Sigmoid colon (tissue), 6 donors: ENCODE measurements at regions not wholly inside any gene's neighbourhood (a gene's known extent, or its start where the extent isn't known, plus 50 kb on each side); places are given as distances from the start of the nearest gene placed in this dataset.

Experiments
- DNase-seq: peaks from one replicate; pipeline ENCODE4 v3.0.0-alpha.2; 2019
- H3K27ac ChIP-seq, 4 donors: fragments of 200-600 bp; sonication (generic); one replicate each; pipeline ENCODE4 v1.5.1; 2016 to 2019; ENCODE audit warnings: mild to moderate bottlenecking in 1 of 4
- H3K27me3 ChIP-seq, 3 donors: fragments of 200-600 bp; sonication (generic); one replicate each; pipeline ENCODE4 v1.5.1; 2019; ENCODE audit warnings: mild to moderate bottlenecking in 1 of 3
- H3K36me3 ChIP-seq, 4 donors: fragments of 200-600 bp; sonication (generic); one replicate each; pipeline ENCODE4 v1.5.1; 2016 to 2019
- H3K4me1 ChIP-seq, 4 donors: fragments of 200-600 bp; sonication (generic); one replicate each; pipeline ENCODE4 v1.5.1; 2017 to 2019
- H3K4me3 ChIP-seq, 4 donors: fragments of 200-600 bp; sonication (generic); one replicate each; pipeline ENCODE4 v1.5.1; 2017 to 2019; ENCODE audit warnings: mild to moderate bottlenecking in 2 of 4, moderate library complexity in 1 of 4
- H3K9me3 ChIP-seq, 4 donors: fragments of 200-600 bp in 3 of 4; sonication (generic) in 3 of 4; one replicate each; pipeline versions ENCODE4 v1.5.1 to v1.6.1; 2013 to 2019
- CTCF ChIP-seq, 4 experiments: fragments of 450-650 bp in 3 of 4; fragments of 200-600 bp in 1 of 4; IDR thresholded peaks; one replicate each; pipeline ENCODE4 v1.5.1; 2016 to 2019; ENCODE audit warnings: antibody characterized with exemption in 4 of 4, mild to moderate bottlenecking in 3 of 4, moderate library complexity in 2 of 4
- EP300 ChIP-seq, 4 donors: sonication (generic); formaldehyde crosslinking; IDR thresholded peaks; one replicate each; pipeline ENCODE4 v1.6.1; 2017; ENCODE audit warnings: antibody characterized with exemption in 4 of 4
- POLR2A ChIP-seq, 2 donors: fragments of 450-650 bp; IDR thresholded peaks; one replicate each; pipeline ENCODE4 v1.6.1; 2016; ENCODE audit warnings: antibody characterized with exemption in 2 of 2, mild to moderate bottlenecking in 2 of 2, moderate library complexity in 2 of 2
- POLR2AphosphoS5 ChIP-seq, 4 donors: sonication (generic); formaldehyde crosslinking; IDR thresholded peaks; one replicate each; pipeline ENCODE4 v1.6.1; 2017; ENCODE audit warnings: antibody characterized with exemption in 4 of 4
- WGBS, 2 donors: extraction: QIAGEN DNeasy Blood & Tissue Kit; methylation state at CpG; one replicate each; pipeline ENCODE4 v1.1.7; 2013; 5-methylcytosine and 5-hydroxymethylcytosine counted together
- intact Hi-C: fragments of 100-400 bp; cut with DNase I; formaldehyde crosslinking; loops from one replicate; pipeline ENCODE4 v1.15.1; 2023
- donor health status: healthy with polysubstance abuse.
- donor health status: healthy.

GRCh38 chr1:113280581-113280980 is 109.7 kb upstream of the MAGI3 start:
- intact Hi-C loops = no loop called here
- H3K4me1 ChIP-seq = peaks cover 0 to 21% (median 3%) of the 10 kb centered on the region in 4 donors
- DNase-seq = no peak
- no peak overlapping the region for H3K4me3 ChIP-seq
- H3K27ac ChIP-seq = no peak overlapping the region
- no peak for TF ChIP-seq EP300 (IDR thresholded peaks at IDR 0.05)
- no peak for TF ChIP-seq CTCF (IDR thresholded peaks at IDR 0.05)
- TF ChIP-seq POLR2A (IDR thresholded peaks at IDR 0.05) = no peak
- H3K9me3 ChIP-seq = no peaks in the 10 kb centered on the region
- H3K36me3 ChIP-seq = no peaks in the 10 kb centered on the region
- no peaks in the 10 kb centered on the region for H3K27me3 ChIP-seq
- WGBS, 2 donors = 77 to 86% methylated on average over 1 of the region's 1 CpG

GRCh38 chr1:113281550-113281949 is 108.8 kb upstream of the MAGI3 start:
- no peak for DNase-seq
- TF ChIP-seq EP300 (IDR thresholded peaks at IDR 0.05) (no peak), POLR2A (IDR thresholded peaks at IDR 0.05) (no peak), CTCF (IDR thresholded peaks at IDR 0.05) (no peak), POLR2AphosphoS5 (IDR thresholded peaks at IDR 0.05) (peak in 1 of 4 donors; percentile 16)
- Histone ChIP-seq H3K27me3 (no peaks in the 10 kb centered on the region), H3K4me3 (no peak overlapping the region), H3K36me3 (no peaks in the 10 kb centered on the region), H3K4me1 (peaks cover 0 to 21% (median 3%) of the 10 kb centered on the region in 4 donors), H3K27ac (no peak overlapping the region), H3K9me3 (no peaks in the 10 kb centered on the region)
- intact Hi-C loops = no loop called here

GRCh38 chr1:113282008-113282892 is 108.1 kb upstream of the MAGI3 start:
- Histone ChIP-seq H3K4me1 (peaks cover 0 to 21% (median 3%) of the 10 kb centered on the region in 4 donors), H3K27me3 (no peaks in the 10 kb centered on the region), H3K4me3 (no peak overlapping the region), H3K27ac (no peak overlapping the region), H3K36me3 (no peaks in the 10 kb centered on the region), H3K9me3 (no peaks in the 10 kb centered on the region)
- TF ChIP-seq POLR2AphosphoS5 (IDR thresholded peaks at IDR 0.05) = no peak
- TF ChIP-seq CTCF (IDR thresholded peaks at IDR 0.05) = no peak
- no peak for TF ChIP-seq POLR2A (IDR thresholded peaks at IDR 0.05)
- TF ChIP-seq EP300 (IDR thresholded peaks at IDR 0.05) = no peak
- DNase-seq = no peak
- intact Hi-C loops = no loop called here
- WGBS, 2 donors = 67 to 70% methylated on average over 3 of the region's 3 CpGs

GRCh38 chr1:113282893-113283285 is 107.4 kb upstream of the MAGI3 start:
- TF ChIP-seq POLR2AphosphoS5 (IDR thresholded peaks at IDR 0.05) (no peak), POLR2A (IDR thresholded peaks at IDR 0.05) (no peak), EP300 (IDR thresholded peaks at IDR 0.05) (no peak), CTCF (IDR thresholded peaks at IDR 0.05) (no peak)

More at GRCh38 chr1:113282893-113283285, 107.4 kb upstream of the MAGI3 start:
- WGBS, 2 donors = 90 to 93% methylated on average over 11 of the region's 11 CpGs
- Histone ChIP-seq H3K36me3 (no peaks in the 10 kb centered on the region), H3K9me3 (no peaks in the 10 kb centered on the region), H3K27ac (no peak overlapping the region), H3K4me3 (no peak overlapping the region), H3K27me3 (no peaks in the 10 kb centered on the region), H3K4me1 (peaks cover 0 to 21% (median 3%) of the 10 kb centered on the region in 4 donors)
- no peak for DNase-seq
- intact Hi-C loops = no loop called here
